GM18526 (cell line): ENCODE measurements at regions not wholly inside any gene's neighbourhood (a gene's known extent, or its start where the extent isn't known, plus 50 kb on each side); places are given as distances from the start of the nearest gene placed in this dataset.

Experiments
- POLR2A ChIP-seq: IDR thresholded peaks from 3 replicates; pipeline ENCODE4 v1.6.1; 2011; ENCODE audit not compliant: insufficient read length; ENCODE audit errors: extremely low read depth

DNA sequence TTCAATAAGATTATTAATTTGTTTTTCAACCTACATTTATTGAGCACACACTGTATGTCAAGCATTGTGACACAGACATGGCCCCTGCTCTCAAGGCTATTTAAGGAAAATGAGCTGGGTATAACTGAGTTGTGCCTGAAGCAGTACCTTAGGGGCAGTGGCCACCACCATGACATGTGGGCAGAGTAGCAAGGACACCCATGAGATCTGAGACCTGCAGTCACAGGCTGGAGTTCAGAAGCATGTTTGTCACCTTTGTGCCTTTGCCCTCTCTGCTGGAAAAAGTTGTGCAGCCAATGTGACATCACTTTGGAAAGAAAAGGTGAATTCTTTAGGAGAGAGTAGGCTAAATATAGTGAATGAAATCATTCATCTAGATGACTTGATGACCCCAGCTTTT, 501.3 kb downstream of the BCOR start:
- no peak for TF ChIP-seq POLR2A

- no peak for TF ChIP-seq POLR2A
These were observed 498.4 kb downstream of the BCOR start for GRCh38 chrX:39599339-39599738.

DNA sequence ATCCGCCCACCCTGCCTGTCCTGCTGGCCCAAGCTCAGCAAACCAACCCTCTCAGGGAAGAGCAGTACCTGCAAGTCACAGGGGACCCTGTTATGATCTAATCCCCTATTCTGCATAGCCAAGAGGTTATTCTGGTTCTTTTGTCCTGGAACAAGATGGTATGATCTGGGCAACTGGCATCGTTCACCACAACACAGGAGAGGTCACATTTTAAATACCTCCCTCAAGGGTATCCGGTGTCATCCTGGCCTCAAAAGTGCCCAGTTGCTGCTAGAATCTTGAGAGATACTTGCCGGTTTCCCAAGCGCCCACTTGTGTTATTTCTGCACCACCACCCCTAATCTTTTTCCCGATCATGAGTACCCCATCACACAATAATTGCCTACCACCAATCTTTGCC, 497.5 kb downstream of the BCOR start:
- no peak for TF ChIP-seq POLR2A

GRCh38 chrX:39601231-39602177, 496.3 kb downstream of the BCOR start:
- TF ChIP-seq POLR2A: no peak

GRCh38 chrX:39602195-39602594, 495.6 kb downstream of the BCOR start:
- no peak for TF ChIP-seq POLR2A

DNA sequence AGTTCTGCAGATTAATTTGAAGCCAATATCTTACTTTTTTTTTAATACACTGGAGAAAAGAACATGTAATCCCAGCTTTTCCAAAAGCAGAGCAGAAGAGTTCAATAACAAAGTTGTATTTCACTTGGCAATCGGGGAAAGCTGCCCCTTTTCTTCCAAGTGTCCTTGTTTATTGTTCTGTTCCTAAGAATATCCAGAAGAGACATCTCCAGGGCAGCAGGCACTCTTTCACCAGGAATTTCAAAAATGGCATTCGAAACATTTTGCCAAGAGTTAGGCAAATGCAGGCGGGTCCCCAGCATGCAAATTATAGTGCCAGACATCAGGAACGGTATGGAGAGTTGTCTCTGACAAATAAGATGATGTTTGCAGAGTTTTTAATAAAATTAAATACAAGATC, 494.5 kb downstream of the BCOR start:
- TF ChIP-seq POLR2A: no peak

DNA sequence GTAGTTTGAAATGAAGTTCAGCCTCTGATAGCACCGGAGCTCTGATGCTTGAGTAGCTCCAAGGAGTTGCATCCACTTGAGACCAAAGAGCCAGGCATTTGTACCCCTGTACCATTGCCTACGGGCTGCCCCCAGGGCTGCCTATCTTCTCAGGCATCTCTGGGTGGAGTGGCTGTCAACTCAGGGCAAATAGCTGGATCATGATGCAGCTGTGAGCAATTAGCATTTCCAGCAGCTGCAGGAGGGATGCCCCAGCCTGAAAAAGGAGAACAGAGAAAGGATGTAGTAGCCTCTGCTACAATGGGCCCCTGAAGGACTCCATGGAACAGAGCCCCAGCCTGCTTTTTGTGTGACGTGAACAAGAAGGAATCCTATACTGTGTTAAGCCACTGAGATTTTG, 492.6 kb downstream of the BCOR start:
- TF ChIP-seq POLR2A: no peak

- TF ChIP-seq POLR2A: no peak
These were observed 491.9 kb downstream of the BCOR start for GRCh38 chrX:39605866-39606265.

DNA sequence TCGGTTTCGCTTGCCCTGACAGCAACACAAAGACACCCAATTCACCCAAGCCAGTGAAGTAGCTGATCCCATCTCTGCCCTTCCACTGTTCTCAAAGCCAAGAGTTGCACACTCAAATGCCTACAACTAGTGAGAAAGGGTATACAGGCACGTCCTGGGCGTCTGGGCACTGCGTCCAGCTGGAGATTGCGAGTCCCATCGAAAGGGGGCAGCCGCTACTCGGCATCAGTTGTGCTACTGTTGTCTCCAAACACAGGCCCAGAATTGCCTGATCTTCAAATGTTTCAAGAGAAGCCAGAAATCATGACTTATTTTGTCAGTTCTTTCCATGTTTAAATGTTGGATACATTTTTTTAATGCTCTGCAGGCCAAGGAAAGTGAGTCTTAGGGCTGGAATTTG, 487.8 kb downstream of the BCOR start:
- no peak for TF ChIP-seq POLR2A

DNA sequence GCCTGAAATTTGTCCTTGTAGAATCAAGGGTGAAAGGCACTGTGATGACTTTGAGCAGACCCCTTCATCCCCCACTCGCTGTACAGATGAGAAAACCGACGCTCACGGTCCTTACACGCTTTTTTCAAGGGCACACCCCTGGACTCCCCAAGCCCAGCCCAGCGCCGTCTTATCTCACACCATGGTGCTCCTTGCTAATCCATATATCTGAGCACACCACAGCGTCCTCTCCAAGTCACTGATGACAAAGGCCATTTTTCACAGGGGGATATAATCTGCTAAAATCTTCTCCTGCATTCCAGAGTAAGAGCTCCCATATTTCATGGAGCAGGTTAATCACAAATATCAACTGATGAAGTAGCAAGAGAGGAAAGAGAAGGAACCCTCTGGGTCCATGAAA, 486.3 kb downstream of the BCOR start:
- TF ChIP-seq POLR2A: no peak

- no peak for TF ChIP-seq POLR2A
These were observed 484.2 kb downstream of the BCOR start for GRCh38 chrX:39613482-39613995.

GRCh38 chrX:39613997-39614679, 483.6 kb downstream of the BCOR start:
- TF ChIP-seq POLR2A: no peak

GRCh38 chrX:39614680-39614998, 483.1 kb downstream of the BCOR start:
- no peak for TF ChIP-seq POLR2A

GRCh38 chrX:39616098-39616729, 481.5 kb downstream of the BCOR start:
- no peak for TF ChIP-seq POLR2A

DNA sequence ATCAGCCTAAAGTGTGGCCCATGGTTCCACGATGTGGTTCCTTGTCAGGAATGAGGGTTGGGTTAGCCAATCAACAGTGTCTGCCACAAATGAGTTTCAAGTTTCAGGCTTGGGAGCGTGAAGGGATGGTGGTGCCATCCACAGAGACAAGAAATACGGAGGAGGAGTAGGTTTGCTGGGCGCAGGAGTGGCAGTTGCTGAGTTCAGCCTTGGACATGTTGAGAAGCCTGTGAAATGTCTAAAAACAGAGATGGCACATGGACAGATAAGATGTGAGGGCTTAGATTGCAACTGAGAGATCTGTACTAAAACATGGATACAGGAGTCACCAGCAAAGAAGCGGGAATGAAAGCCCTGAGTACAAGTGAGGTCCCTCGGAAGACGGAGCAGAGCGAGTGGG, 481.0 kb downstream of the BCOR start:
- no peak for TF ChIP-seq POLR2A

DNA sequence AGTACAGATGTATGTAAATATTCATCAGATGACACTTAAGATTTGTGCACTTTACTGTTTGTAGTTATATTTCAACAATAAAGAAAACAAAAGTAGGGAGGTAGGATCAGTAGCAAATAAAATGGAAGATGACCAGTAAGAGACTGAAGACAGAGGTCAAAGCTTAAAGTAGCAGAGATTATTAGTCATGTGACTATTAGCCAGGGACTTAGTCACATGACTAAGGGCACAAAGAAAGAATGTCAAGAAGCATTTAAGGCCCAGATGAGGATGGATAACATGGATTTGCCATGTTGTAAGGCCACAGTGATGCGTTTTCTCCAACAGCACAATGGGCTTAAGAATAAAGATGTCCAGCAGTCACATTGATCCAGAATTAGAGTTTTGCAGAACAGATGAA, 479.6 kb downstream of the BCOR start:
- TF ChIP-seq POLR2A: no peak
